ENCODE measurements at regions not wholly inside any gene's neighbourhood (a gene's known extent, or its start where the extent isn't known, plus 50 kb on each side); places are given as distances from the start of the nearest gene placed in this dataset.
A peak's percentile ranks its signal among the peaks of the same experiment; 100 is the strongest.
"Not testable (repeated sequence)": the region's sequence is repeated elsewhere in the genome, so short reads cannot be mapped to it uniquely, and the experiment has no call there.

GRCh38 chr10:2047679-2048078 is 310.4 kb upstream of the ADARB2 start:
- no peak for DNase-seq

GRCh38 chr10:2043379-2043778 is 306.1 kb upstream of the ADARB2 start:
- no peak for DNase-seq

GRCh38 chr10:2038036-2038435 is 300.7 kb upstream of the ADARB2 start:
- DNase-seq: no peak

- DNase-seq: no peak
Observed at GRCh38 chr10:2037246-2037645, 299.9 kb upstream of the ADARB2 start.

- no peak for DNase-seq
Observed at GRCh38 chr10:2036209-2036608, 298.9 kb upstream of the ADARB2 start.

- DNase-seq: no peak
Observed at GRCh38 chr10:2030046-2030445, 292.7 kb upstream of the ADARB2 start.

GRCh38 chr10:2026936-2027335 is 289.6 kb upstream of the ADARB2 start:
- no peak for DNase-seq

GRCh38 chr10:2024750-2025149 is 287.4 kb upstream of the ADARB2 start:
- not testable (repeated sequence) for DNase-seq

- DNase-seq: no peak
Observed at GRCh38 chr10:2023687-2024086, 286.4 kb upstream of the ADARB2 start.

GRCh38 chr10:2022401-2022800 is 285.1 kb upstream of the ADARB2 start:
- DNase-seq: no peak

- DNase-seq: peak; percentile 4
Observed at GRCh38 chr10:2020836-2021235, 283.5 kb upstream of the ADARB2 start.

- DNase-seq: no peak
Observed at GRCh38 chr10:2019803-2020202, 282.5 kb upstream of the ADARB2 start.

- DNase-seq: no peak
Observed at GRCh38 chr10:2019281-2019680, 282.0 kb upstream of the ADARB2 start.

- DNase-seq: no peak
Observed at GRCh38 chr10:2014541-2014940, 277.2 kb upstream of the ADARB2 start.

GRCh38 chr10:2012209-2012608 is 274.9 kb upstream of the ADARB2 start:
- DNase-seq: no peak

GRCh38 chr10:2011106-2011716 is 273.9 kb upstream of the ADARB2 start:
- no peak for DNase-seq

- DNase-seq: no peak
Observed at GRCh38 chr10:2005546-2005945, 268.2 kb upstream of the ADARB2 start.

GRCh38 chr10:1992930-1993329 is 255.6 kb upstream of the ADARB2 start:
- no peak for DNase-seq

- DNase-seq: no peak
Observed at GRCh38 chr10:1989090-1989489, 251.8 kb upstream of the ADARB2 start.

GRCh38 chr10:1981976-1982375 is 244.7 kb upstream of the ADARB2 start:
- no peak for DNase-seq

GRCh38 chr10:1980459-1980858 is 243.1 kb upstream of the ADARB2 start:
- DNase-seq: no peak

GRCh38 chr10:1978584-1978983 is 241.3 kb upstream of the ADARB2 start:
- DNase-seq: no peak

GRCh38 chr10:1977461-1977860 is 240.1 kb upstream of the ADARB2 start:
- no peak for DNase-seq

GRCh38 chr10:1972406-1972805 is 235.1 kb upstream of the ADARB2 start:
- no peak for DNase-seq

GRCh38 chr10:1968257-1969033 is 231.1 kb upstream of the ADARB2 start:
- DNase-seq: no peak
